ENCODE measurements at regions not wholly inside any gene's neighbourhood (a gene's known extent, or its start where the extent isn't known, plus 50 kb on each side); places are given as distances from the start of the nearest gene placed in this dataset.

- no peak for TF ChIP-seq CTCF (conservative IDR thresholded peaks at IDR 0.05; ENCODE audit: low read length)
- TF ChIP-seq EZH2phosphoT487 (IDR thresholded peaks at IDR 0.05; ENCODE audit: borderline replicate concordance, low read depth, low read length): no peak
These were observed 52.8 kb upstream of the THUMPD3 start for GRCh38 chr3:9310043-9310442.

Measured in OCI-LY7 (cell line).